ENCODE measurements at regions not wholly inside any gene's neighbourhood (a gene's known extent, or its start where the extent isn't known, plus 50 kb on each side); places are given as distances from the start of the nearest gene placed in this dataset.

- no peak overlapping the region for H3K27ac ChIP-seq (ENCODE audit: low read length)
- H3K36me3 ChIP-seq (ENCODE audit: control insufficient read depth in 1 of 2, insufficient read depth in 2 of 2, low read length in 2 of 2) = no peaks in the 10 kb centered on the region
Observed at GRCh38 chr2:18096836-18097405, 218.5 kb downstream of the KCNS3 start.

GRCh38 chr2:18094277-18094676, 215.8 kb downstream of the KCNS3 start:
- H3K27me3 ChIP-seq (ENCODE audit: low read depth, low read length) = no peaks in the 10 kb centered on the region
- no peak overlapping the region for H3K27ac ChIP-seq (ENCODE audit: low read length)
- no peaks in the 10 kb centered on the region for H3K36me3 ChIP-seq (ENCODE audit: control insufficient read depth in 1 of 2, insufficient read depth in 2 of 2, low read length in 2 of 2)
- H3K4me3 ChIP-seq (ENCODE audit: low read depth in 1 of 2, low read length in 2 of 2) = no peak overlapping the region
- no peaks in the 10 kb centered on the region for H3K9me3 ChIP-seq (ENCODE audit: control insufficient read depth in 1 of 2, low read length in 2 of 2)
- H3K4me1 ChIP-seq (ENCODE audit: control insufficient read depth in 1 of 2, insufficient read depth in 2 of 2, low read length in 2 of 2) = no peaks in the 10 kb centered on the region

More at GRCh38 chr2:18096836-18097405, 218.5 kb downstream of the KCNS3 start:
- Histone ChIP-seq H3K4me1 (ENCODE audit: control insufficient read depth in 1 of 2, insufficient read depth in 2 of 2, low read length in 2 of 2) (no peaks in the 10 kb centered on the region), H3K9me3 (ENCODE audit: control insufficient read depth in 1 of 2, low read length in 2 of 2) (no peaks in the 10 kb centered on the region), H3K27me3 (ENCODE audit: low read depth, low read length) (no peaks in the 10 kb centered on the region), H3K4me3 (ENCODE audit: low read depth in 1 of 2, low read length in 2 of 2) (no peak overlapping the region)

DNA sequence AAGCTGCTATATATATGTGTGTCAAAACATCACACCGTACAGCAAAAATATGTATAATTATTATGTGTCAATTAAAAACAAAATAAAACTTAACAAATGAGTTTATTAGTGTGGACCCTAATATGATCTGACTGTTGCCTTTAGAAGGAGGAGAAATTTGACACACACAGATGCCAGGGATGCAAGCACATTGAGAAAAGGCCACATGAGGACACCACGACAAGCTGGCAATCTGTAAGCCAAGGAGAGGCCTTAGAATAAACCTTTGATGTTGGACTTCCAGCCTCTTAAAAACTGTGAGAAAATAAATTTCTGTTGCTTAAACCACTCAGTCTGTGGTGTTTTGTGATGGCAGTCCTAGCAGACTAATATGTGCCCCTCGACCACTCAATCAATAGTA, 214.7 kb downstream of the KCNS3 start:
- Histone ChIP-seq H3K4me1 (ENCODE audit: control insufficient read depth in 1 of 2, insufficient read depth in 2 of 2, low read length in 2 of 2) (no peaks in the 10 kb centered on the region), H3K9me3 (ENCODE audit: control insufficient read depth in 1 of 2, low read length in 2 of 2) (no peaks in the 10 kb centered on the region), H3K4me3 (ENCODE audit: low read depth in 1 of 2, low read length in 2 of 2) (no peak overlapping the region), H3K27me3 (ENCODE audit: low read depth, low read length) (no peaks in the 10 kb centered on the region), H3K36me3 (ENCODE audit: control insufficient read depth in 1 of 2, insufficient read depth in 2 of 2, low read length in 2 of 2) (no peaks in the 10 kb centered on the region), H3K27ac (ENCODE audit: low read length) (no peak overlapping the region)

DNA sequence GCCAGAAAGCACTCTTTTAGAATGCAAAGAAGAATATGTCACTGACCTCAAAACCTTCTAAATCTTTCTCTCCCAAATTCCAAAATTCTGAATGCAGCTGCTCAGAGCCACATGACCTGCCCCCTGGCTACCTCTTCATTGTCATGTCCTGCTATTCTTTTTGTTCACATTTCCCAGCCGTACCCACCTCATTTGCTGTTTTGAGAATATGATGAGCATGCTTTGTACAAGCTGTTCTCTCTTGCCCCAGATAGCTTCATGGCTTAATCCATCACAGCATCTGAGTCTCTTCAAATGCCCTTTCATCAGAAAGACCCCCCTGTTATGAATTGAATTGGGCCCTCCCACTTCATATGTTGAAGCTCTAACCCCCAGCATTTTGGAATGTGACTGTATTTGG, 214.3 kb downstream of the KCNS3 start:
- H3K36me3 ChIP-seq (ENCODE audit: control insufficient read depth in 1 of 2, insufficient read depth in 2 of 2, low read length in 2 of 2) = no peaks in the 10 kb centered on the region
- H3K4me3 ChIP-seq (ENCODE audit: low read depth in 1 of 2, low read length in 2 of 2) = no peak overlapping the region
- no peak overlapping the region for H3K27ac ChIP-seq (ENCODE audit: low read length)
- H3K9me3 ChIP-seq (ENCODE audit: control insufficient read depth in 1 of 2, low read length in 2 of 2) = no peaks in the 10 kb centered on the region
- no peaks in the 10 kb centered on the region for H3K27me3 ChIP-seq (ENCODE audit: low read depth, low read length)
- no peaks in the 10 kb centered on the region for H3K4me1 ChIP-seq (ENCODE audit: control insufficient read depth in 1 of 2, insufficient read depth in 2 of 2, low read length in 2 of 2)

DNA sequence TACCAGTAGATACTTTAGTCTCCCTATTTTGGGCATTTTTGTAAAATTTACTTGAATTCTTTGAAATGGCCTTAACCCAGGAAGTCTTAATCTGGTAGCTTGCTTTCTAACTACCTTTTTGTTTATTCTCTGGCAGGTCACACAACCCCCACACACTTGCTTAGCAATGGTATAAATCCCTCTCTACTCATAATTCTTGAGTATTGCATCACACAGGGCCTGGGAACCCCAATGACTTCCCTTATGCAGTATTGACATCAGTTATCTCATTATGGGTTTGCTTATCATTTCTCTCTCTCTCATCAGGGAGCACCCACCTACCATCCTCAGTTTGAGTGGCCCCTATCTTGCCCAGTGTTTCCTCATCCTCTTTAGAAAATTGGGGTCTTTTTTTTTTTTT, 207.1 kb downstream of the KCNS3 start:
- H3K27ac ChIP-seq (ENCODE audit: low read length) = no peak overlapping the region
- H3K4me3 ChIP-seq (ENCODE audit: low read depth in 1 of 2, low read length in 2 of 2) = no peak overlapping the region
- no peaks in the 10 kb centered on the region for H3K36me3 ChIP-seq (ENCODE audit: control insufficient read depth in 1 of 2, insufficient read depth in 2 of 2, low read length in 2 of 2)
- H3K27me3 ChIP-seq (ENCODE audit: low read depth, low read length) = no peaks in the 10 kb centered on the region
- no peaks in the 10 kb centered on the region for H3K4me1 ChIP-seq (ENCODE audit: control insufficient read depth in 1 of 2, insufficient read depth in 2 of 2, low read length in 2 of 2)
- H3K9me3 ChIP-seq (ENCODE audit: control insufficient read depth in 1 of 2, low read length in 2 of 2) = no peaks in the 10 kb centered on the region

GRCh38 chr2:18084376-18084775, 205.9 kb downstream of the KCNS3 start:
- no peaks in the 10 kb centered on the region for H3K27me3 ChIP-seq (ENCODE audit: low read depth, low read length)
- no peaks in the 10 kb centered on the region for H3K4me1 ChIP-seq (ENCODE audit: control insufficient read depth in 1 of 2, insufficient read depth in 2 of 2, low read length in 2 of 2)
- H3K9me3 ChIP-seq (ENCODE audit: control insufficient read depth in 1 of 2, low read length in 2 of 2) = no peaks in the 10 kb centered on the region
- H3K27ac ChIP-seq (ENCODE audit: low read length) = no peak overlapping the region
- no peak overlapping the region for H3K4me3 ChIP-seq (ENCODE audit: low read depth in 1 of 2, low read length in 2 of 2)
- H3K36me3 ChIP-seq (ENCODE audit: control insufficient read depth in 1 of 2, insufficient read depth in 2 of 2, low read length in 2 of 2) = no peaks in the 10 kb centered on the region

DNA sequence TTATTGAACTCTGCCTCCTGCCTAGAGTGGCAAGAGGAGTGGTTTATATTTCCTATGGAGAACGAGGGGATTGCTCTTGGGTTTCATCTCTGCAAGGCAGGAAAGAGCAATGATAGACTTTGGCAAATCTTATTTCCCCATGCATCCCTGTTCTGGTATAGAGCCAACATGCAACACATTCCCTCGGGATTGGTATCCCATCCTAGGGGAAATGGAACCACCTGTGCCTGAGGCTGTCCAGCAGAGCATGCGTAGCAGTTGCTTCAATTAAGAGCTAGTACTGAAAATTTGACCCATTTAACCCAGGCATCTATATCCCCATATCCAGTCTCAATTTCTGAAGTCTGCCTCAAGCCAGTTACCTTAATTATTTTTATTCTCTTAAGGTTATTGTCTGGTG, 205.3 kb downstream of the KCNS3 start:
- Histone ChIP-seq H3K36me3 (ENCODE audit: control insufficient read depth in 1 of 2, insufficient read depth in 2 of 2, low read length in 2 of 2) (no peaks in the 10 kb centered on the region), H3K9me3 (ENCODE audit: control insufficient read depth in 1 of 2, low read length in 2 of 2) (no peaks in the 10 kb centered on the region), H3K27ac (ENCODE audit: low read length) (no peak overlapping the region), H3K4me3 (ENCODE audit: low read depth in 1 of 2, low read length in 2 of 2) (no peak overlapping the region), H3K27me3 (ENCODE audit: low read depth, low read length) (no peaks in the 10 kb centered on the region), H3K4me1 (ENCODE audit: control insufficient read depth in 1 of 2, insufficient read depth in 2 of 2, low read length in 2 of 2) (no peaks in the 10 kb centered on the region)

DNA sequence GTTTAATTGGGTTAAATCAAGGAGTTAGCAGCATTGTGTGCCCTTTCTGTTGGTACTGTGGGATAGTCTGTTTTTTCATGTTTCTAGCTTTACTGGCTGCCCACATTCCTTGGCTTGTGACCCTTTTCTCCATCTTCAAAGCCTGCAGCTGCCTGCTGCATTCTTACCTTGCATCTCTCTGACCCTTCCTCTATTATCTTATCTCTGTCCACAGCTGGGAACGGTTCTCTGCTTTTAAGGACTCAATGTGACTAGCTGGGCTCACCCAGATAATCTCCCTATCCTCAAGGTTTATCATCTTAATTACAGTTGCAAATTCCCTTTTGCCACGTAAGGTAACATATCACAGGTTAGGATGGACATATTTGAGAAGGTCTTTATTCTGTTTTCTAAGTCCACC, 199.7 kb downstream of the KCNS3 start:
- Histone ChIP-seq H3K9me3 (ENCODE audit: control insufficient read depth in 1 of 2, low read length in 2 of 2) (no peaks in the 10 kb centered on the region), H3K36me3 (ENCODE audit: control insufficient read depth in 1 of 2, insufficient read depth in 2 of 2, low read length in 2 of 2) (no peaks in the 10 kb centered on the region), H3K4me1 (ENCODE audit: control insufficient read depth in 1 of 2, insufficient read depth in 2 of 2, low read length in 2 of 2) (no peaks in the 10 kb centered on the region), H3K27me3 (ENCODE audit: low read depth, low read length) (no peaks in the 10 kb centered on the region), H3K4me3 (ENCODE audit: low read depth in 1 of 2, low read length in 2 of 2) (no peak overlapping the region), H3K27ac (ENCODE audit: low read length) (no peak overlapping the region)

- Histone ChIP-seq H3K4me1 (ENCODE audit: control insufficient read depth in 1 of 2, insufficient read depth in 2 of 2, low read length in 2 of 2) (no peaks in the 10 kb centered on the region), H3K9me3 (ENCODE audit: control insufficient read depth in 1 of 2, low read length in 2 of 2) (no peaks in the 10 kb centered on the region), H3K36me3 (ENCODE audit: control insufficient read depth in 1 of 2, insufficient read depth in 2 of 2, low read length in 2 of 2) (no peaks in the 10 kb centered on the region), H3K27ac (ENCODE audit: low read length) (no peak overlapping the region), H3K4me3 (ENCODE audit: low read depth in 1 of 2, low read length in 2 of 2) (no peak overlapping the region), H3K27me3 (ENCODE audit: low read depth, low read length) (no peaks in the 10 kb centered on the region)
Observed at GRCh38 chr2:18077704-18078103, 199.2 kb downstream of the KCNS3 start.

DNA sequence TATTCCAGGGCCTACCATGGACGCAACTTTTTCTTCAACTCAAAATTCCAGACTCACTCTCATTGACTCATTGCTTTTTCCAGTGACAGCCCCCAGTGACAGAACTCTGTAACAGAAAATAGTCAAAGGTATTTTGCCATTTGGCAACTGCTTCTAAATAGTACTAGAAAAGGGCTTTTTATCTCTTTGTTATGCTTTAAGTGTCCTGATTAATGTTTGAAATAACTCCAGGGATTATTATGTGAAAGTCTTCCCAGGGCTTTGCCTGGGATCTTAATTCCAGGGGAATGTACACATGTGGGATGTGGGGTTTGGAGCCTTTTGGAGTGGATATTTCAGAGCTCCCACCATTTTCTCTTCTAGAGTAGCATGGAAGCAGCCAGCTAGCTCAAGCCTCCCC, 198.8 kb downstream of the KCNS3 start:
- Histone ChIP-seq H3K36me3 (ENCODE audit: control insufficient read depth in 1 of 2, insufficient read depth in 2 of 2, low read length in 2 of 2) (no peaks in the 10 kb centered on the region), H3K27me3 (ENCODE audit: low read depth, low read length) (no peaks in the 10 kb centered on the region), H3K4me3 (ENCODE audit: low read depth in 1 of 2, low read length in 2 of 2) (no peak overlapping the region), H3K9me3 (ENCODE audit: control insufficient read depth in 1 of 2, low read length in 2 of 2) (no peaks in the 10 kb centered on the region), H3K4me1 (ENCODE audit: control insufficient read depth in 1 of 2, insufficient read depth in 2 of 2, low read length in 2 of 2) (no peaks in the 10 kb centered on the region), H3K27ac (ENCODE audit: low read length) (no peak overlapping the region)

DNA sequence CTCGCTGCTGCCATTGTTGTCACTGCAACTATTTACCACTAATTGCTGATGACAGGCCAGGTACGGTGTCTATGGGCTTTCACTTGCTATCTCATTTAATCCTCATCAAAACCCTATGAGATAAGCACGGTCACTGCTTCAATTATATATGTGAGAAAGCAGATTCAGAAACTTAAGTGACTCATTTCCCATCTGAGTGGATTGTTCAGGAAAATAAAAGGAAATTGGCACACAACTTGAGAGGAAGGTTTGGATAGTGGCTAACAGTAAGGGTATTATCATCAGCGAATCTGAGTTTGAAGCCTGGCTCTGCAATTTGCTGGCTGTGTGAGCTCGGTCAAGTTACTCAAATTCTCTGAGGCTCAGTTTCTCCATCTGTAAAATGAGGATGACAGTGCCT, 196.0 kb downstream of the KCNS3 start:
- Histone ChIP-seq H3K36me3 (ENCODE audit: control insufficient read depth in 1 of 2, insufficient read depth in 2 of 2, low read length in 2 of 2) (no peaks in the 10 kb centered on the region), H3K27ac (ENCODE audit: low read length) (no peak overlapping the region), H3K9me3 (ENCODE audit: control insufficient read depth in 1 of 2, low read length in 2 of 2) (no peaks in the 10 kb centered on the region), H3K4me3 (ENCODE audit: low read depth in 1 of 2, low read length in 2 of 2) (no peak overlapping the region), H3K4me1 (ENCODE audit: control insufficient read depth in 1 of 2, insufficient read depth in 2 of 2, low read length in 2 of 2) (no peaks in the 10 kb centered on the region), H3K27me3 (ENCODE audit: low read depth, low read length) (no peaks in the 10 kb centered on the region)

- no peaks in the 10 kb centered on the region for H3K9me3 ChIP-seq (ENCODE audit: control insufficient read depth in 1 of 2, low read length in 2 of 2)
- no peak overlapping the region for H3K4me3 ChIP-seq (ENCODE audit: low read depth in 1 of 2, low read length in 2 of 2)
- no peak overlapping the region for H3K27ac ChIP-seq (ENCODE audit: low read length)
- no peaks in the 10 kb centered on the region for H3K36me3 ChIP-seq (ENCODE audit: control insufficient read depth in 1 of 2, insufficient read depth in 2 of 2, low read length in 2 of 2)
- H3K4me1 ChIP-seq (ENCODE audit: control insufficient read depth in 1 of 2, insufficient read depth in 2 of 2, low read length in 2 of 2) = no peaks in the 10 kb centered on the region
- H3K27me3 ChIP-seq (ENCODE audit: low read depth, low read length) = no peaks in the 10 kb centered on the region
Observed at GRCh38 chr2:18073601-18074000, 195.1 kb downstream of the KCNS3 start.

Measured in muscle layer of duodenum (tissue), 2 donors.